WTC11 (cell line): ENCODE measurements at regions not wholly inside any gene's neighbourhood (a gene's known extent, or its start where the extent isn't known, plus 50 kb on each side); places are given as distances from the start of the nearest gene placed in this dataset.

Source experiments
- ATF6 ChIP-seq: sonication (generic); formaldehyde crosslinking; IDR thresholded peaks from 2 replicates; pipeline ENCODE4 v1.8.1; 2023; ENCODE audit warnings: mild to moderate bottlenecking, missing genetic modification reagents
- ETV6 ChIP-seq: sonication (generic); formaldehyde crosslinking; IDR thresholded peaks from 2 replicates; pipeline ENCODE4 v1.8.1; 2022; ENCODE audit warnings: mild to moderate bottlenecking, missing genetic modification reagents
- FOXK1 ChIP-seq: sonication (generic); formaldehyde crosslinking; IDR thresholded peaks from 2 replicates; pipeline ENCODE4 v1.8.0; 2022; ENCODE audit warnings: mild to moderate bottlenecking, moderate library complexity, missing genetic modification reagents
- SOX15 ChIP-seq: fragments of 250-450 bp; sonication (Bioruptor Pico); IDR thresholded peaks from 2 replicates; pipeline ENCODE4 v1.9.0; 2021; ENCODE audit warnings: mild to moderate bottlenecking
- TF ChIP-seq, protein P1 (sequence below): fragments of 200-600 bp; IDR thresholded peaks from 2 replicates; pipeline ENCODE4 v1.8.0; 2022; ENCODE audit warnings: antibody characterized with exemption

DNA sequence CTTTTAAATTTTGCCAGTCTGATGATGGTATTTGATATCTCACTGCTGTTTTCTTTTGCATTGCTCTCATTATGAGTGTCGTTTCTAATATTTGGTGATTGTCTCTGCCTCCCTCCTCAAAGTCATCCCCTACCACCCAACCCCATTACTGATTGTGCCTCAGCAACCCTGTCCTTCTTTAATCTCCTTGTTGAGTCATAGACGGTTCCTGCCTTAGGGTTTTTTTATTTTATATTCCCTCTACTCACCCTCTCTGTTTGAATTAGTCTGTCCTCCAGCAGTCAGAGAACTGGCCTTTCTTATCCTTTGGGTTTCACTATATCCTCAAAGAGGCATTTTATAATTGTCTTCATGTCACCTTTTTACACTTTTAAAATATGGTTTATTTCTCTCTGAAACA is 409.3 kb upstream of the CPEB2 start:
- no peak for TF ChIP-seq ETV6 (CRISPR knock-in tag)
- TF ChIP-seq, protein P1, sequence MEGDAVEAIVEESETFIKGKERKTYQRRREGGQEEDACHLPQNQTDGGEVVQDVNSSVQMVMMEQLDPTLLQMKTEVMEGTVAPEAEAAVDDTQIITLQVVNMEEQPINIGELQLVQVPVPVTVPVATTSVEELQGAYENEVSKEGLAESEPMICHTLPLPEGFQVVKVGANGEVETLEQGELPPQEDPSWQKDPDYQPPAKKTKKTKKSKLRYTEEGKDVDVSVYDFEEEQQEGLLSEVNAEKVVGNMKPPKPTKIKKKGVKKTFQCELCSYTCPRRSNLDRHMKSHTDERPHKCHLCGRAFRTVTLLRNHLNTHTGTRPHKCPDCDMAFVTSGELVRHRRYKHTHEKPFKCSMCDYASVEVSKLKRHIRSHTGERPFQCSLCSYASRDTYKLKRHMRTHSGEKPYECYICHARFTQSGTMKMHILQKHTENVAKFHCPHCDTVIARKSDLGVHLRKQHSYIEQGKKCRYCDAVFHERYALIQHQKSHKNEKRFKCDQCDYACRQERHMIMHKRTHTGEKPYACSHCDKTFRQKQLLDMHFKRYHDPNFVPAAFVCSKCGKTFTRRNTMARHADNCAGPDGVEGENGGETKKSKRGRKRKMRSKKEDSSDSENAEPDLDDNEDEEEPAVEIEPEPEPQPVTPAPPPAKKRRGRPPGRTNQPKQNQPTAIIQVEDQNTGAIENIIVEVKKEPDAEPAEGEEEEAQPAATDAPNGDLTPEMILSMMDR: no peak
- TF ChIP-seq FOXK1 (CRISPR knock-in tag): no peak
- no peak for TF ChIP-seq ATF6
- no peak for TF ChIP-seq SOX15 (CRISPR knock-in tag)
